ENCODE measurements at regions not wholly inside any gene's neighbourhood (a gene's known extent, or its start where the extent isn't known, plus 50 kb on each side); places are given as distances from the start of the nearest gene placed in this dataset.
"Not testable (repeated sequence)": the region's sequence is repeated elsewhere in the genome, so short reads cannot be mapped to it uniquely, and the experiment has no call there.

- H3K4me1 ChIP-seq (ENCODE audit: insufficient read depth, low read length): no peaks in the 10 kb centered on the region
- no peak overlapping the region for H2AFZ ChIP-seq (ENCODE audit: low read depth, low read length)
- H3K36me3 ChIP-seq (ENCODE audit: insufficient read depth, low read length): no peaks in the 10 kb centered on the region
- no peak overlapping the region for H3K4me3 ChIP-seq (ENCODE audit: low read length)
- H3K27me3 ChIP-seq (ENCODE audit: insufficient read depth, low read length): no peaks in the 10 kb centered on the region
- no peaks in the 10 kb centered on the region for H3K9me3 ChIP-seq (ENCODE audit: low read length)
These were observed 291.4 kb upstream of the PRKX start for GRCh38 chrX:4004822-4005221.

- Histone ChIP-seq H3K9me3 (ENCODE audit: low read length) (no peaks in the 10 kb centered on the region), H3K36me3 (ENCODE audit: insufficient read depth, low read length) (no peaks in the 10 kb centered on the region), H3K4me1 (ENCODE audit: insufficient read depth, low read length) (no peaks in the 10 kb centered on the region), H3K4me3 (ENCODE audit: low read length) (no peak overlapping the region), H2AFZ (ENCODE audit: low read depth, low read length) (no peak overlapping the region), H3K27me3 (ENCODE audit: insufficient read depth, low read length) (no peaks in the 10 kb centered on the region)
These were observed 280.9 kb upstream of the PRKX start for GRCh38 chrX:3994315-3994714.

- H3K9me3 ChIP-seq (ENCODE audit: low read length): no peaks in the 10 kb centered on the region
- H3K4me3 ChIP-seq (ENCODE audit: low read length): no peak overlapping the region
- no peaks in the 10 kb centered on the region for H3K27me3 ChIP-seq (ENCODE audit: insufficient read depth, low read length)
- no peaks in the 10 kb centered on the region for H3K4me1 ChIP-seq (ENCODE audit: insufficient read depth, low read length)
- H2AFZ ChIP-seq (ENCODE audit: low read depth, low read length): no peak overlapping the region
- H3K36me3 ChIP-seq (ENCODE audit: insufficient read depth, low read length): no peaks in the 10 kb centered on the region
These were observed 277.1 kb upstream of the PRKX start for GRCh38 chrX:3990569-3990968.

- H3K4me3 ChIP-seq (ENCODE audit: low read length); H3K9me3 ChIP-seq (ENCODE audit: low read length); H3K27me3 ChIP-seq (ENCODE audit: insufficient read depth, low read length); H3K4me1 ChIP-seq (ENCODE audit: insufficient read depth, low read length); H3K36me3 ChIP-seq (ENCODE audit: insufficient read depth, low read length); H2AFZ ChIP-seq (ENCODE audit: low read depth, low read length): not testable (repeated sequence)
These were observed 258.8 kb upstream of the PRKX start for GRCh38 chrX:3972104-3972858.

GRCh38 chrX:3968749-3969148 is 255.3 kb upstream of the PRKX start:
- Histone ChIP-seq H3K9me3 (ENCODE audit: low read length) (no peaks in the 10 kb centered on the region), H3K27me3 (ENCODE audit: insufficient read depth, low read length) (no peaks in the 10 kb centered on the region), H3K4me3 (ENCODE audit: low read length) (no peak overlapping the region), H2AFZ (ENCODE audit: low read depth, low read length) (no peak overlapping the region), H3K4me1 (ENCODE audit: insufficient read depth, low read length) (no peaks in the 10 kb centered on the region), H3K36me3 (ENCODE audit: insufficient read depth, low read length) (no peaks in the 10 kb centered on the region)

- Histone ChIP-seq H3K4me3 (ENCODE audit: low read length) (no peak overlapping the region), H3K9me3 (ENCODE audit: low read length) (no peaks in the 10 kb centered on the region), H3K4me1 (ENCODE audit: insufficient read depth, low read length) (no peaks in the 10 kb centered on the region), H3K27me3 (ENCODE audit: insufficient read depth, low read length) (no peaks in the 10 kb centered on the region), H3K36me3 (ENCODE audit: insufficient read depth, low read length) (no peaks in the 10 kb centered on the region), H2AFZ (ENCODE audit: low read depth, low read length) (no peak overlapping the region)
These were observed 250.5 kb upstream of the PRKX start for GRCh38 chrX:3963980-3964379.

- Histone ChIP-seq H3K4me1 (ENCODE audit: insufficient read depth, low read length) (no peaks in the 10 kb centered on the region), H2AFZ (ENCODE audit: low read depth, low read length) (no peak overlapping the region), H3K36me3 (ENCODE audit: insufficient read depth, low read length) (no peaks in the 10 kb centered on the region), H3K4me3 (ENCODE audit: low read length) (no peak overlapping the region), H3K27me3 (ENCODE audit: insufficient read depth, low read length) (no peaks in the 10 kb centered on the region), H3K9me3 (ENCODE audit: low read length) (no peaks in the 10 kb centered on the region)
These were observed 249.3 kb upstream of the PRKX start for GRCh38 chrX:3962511-3963311.

GRCh38 chrX:3960952-3961351 is 247.5 kb upstream of the PRKX start:
- Histone ChIP-seq H3K4me3 (ENCODE audit: low read length) (no peak overlapping the region), H3K36me3 (ENCODE audit: insufficient read depth, low read length) (no peaks in the 10 kb centered on the region), H2AFZ (ENCODE audit: low read depth, low read length) (no peak overlapping the region), H3K9me3 (ENCODE audit: low read length) (no peaks in the 10 kb centered on the region), H3K27me3 (ENCODE audit: insufficient read depth, low read length) (no peaks in the 10 kb centered on the region), H3K4me1 (ENCODE audit: insufficient read depth, low read length) (no peaks in the 10 kb centered on the region)

GRCh38 chrX:3951859-3952258 is 238.4 kb upstream of the PRKX start:
- Histone ChIP-seq H3K27me3 (ENCODE audit: insufficient read depth, low read length) (no peaks in the 10 kb centered on the region), H2AFZ (ENCODE audit: low read depth, low read length) (no peak overlapping the region), H3K4me3 (ENCODE audit: low read length) (no peak overlapping the region), H3K9me3 (ENCODE audit: low read length) (no peaks in the 10 kb centered on the region), H3K36me3 (ENCODE audit: insufficient read depth, low read length) (no peaks in the 10 kb centered on the region), H3K4me1 (ENCODE audit: insufficient read depth, low read length) (no peaks in the 10 kb centered on the region)

GRCh38 chrX:3950373-3950772 is 236.9 kb upstream of the PRKX start:
- H3K4me3 ChIP-seq (ENCODE audit: low read length): no peak overlapping the region
- H3K36me3 ChIP-seq (ENCODE audit: insufficient read depth, low read length): no peaks in the 10 kb centered on the region
- no peaks in the 10 kb centered on the region for H3K9me3 ChIP-seq (ENCODE audit: low read length)
- H3K27me3 ChIP-seq (ENCODE audit: insufficient read depth, low read length): no peaks in the 10 kb centered on the region
- H3K4me1 ChIP-seq (ENCODE audit: insufficient read depth, low read length): no peaks in the 10 kb centered on the region
- H2AFZ ChIP-seq (ENCODE audit: low read depth, low read length): no peak overlapping the region

GRCh38 chrX:3943965-3944364 is 230.5 kb upstream of the PRKX start:
- no peaks in the 10 kb centered on the region for H3K27me3 ChIP-seq (ENCODE audit: insufficient read depth, low read length)
- no peaks in the 10 kb centered on the region for H3K4me1 ChIP-seq (ENCODE audit: insufficient read depth, low read length)
- H3K36me3 ChIP-seq (ENCODE audit: insufficient read depth, low read length): no peaks in the 10 kb centered on the region
- no peak overlapping the region for H2AFZ ChIP-seq (ENCODE audit: low read depth, low read length)
- no peaks in the 10 kb centered on the region for H3K9me3 ChIP-seq (ENCODE audit: low read length)
- no peak overlapping the region for H3K4me3 ChIP-seq (ENCODE audit: low read length)

- Histone ChIP-seq H3K4me3 (ENCODE audit: low read length) (no peak overlapping the region), H3K36me3 (ENCODE audit: insufficient read depth, low read length) (no peaks in the 10 kb centered on the region), H2AFZ (ENCODE audit: low read depth, low read length) (no peak overlapping the region), H3K27me3 (ENCODE audit: insufficient read depth, low read length) (no peaks in the 10 kb centered on the region), H3K9me3 (ENCODE audit: low read length) (no peaks in the 10 kb centered on the region), H3K4me1 (ENCODE audit: insufficient read depth, low read length) (no peaks in the 10 kb centered on the region)
These were observed 226.7 kb upstream of the PRKX start for GRCh38 chrX:3940000-3940610.

GRCh38 chrX:3938587-3938986 is 225.1 kb upstream of the PRKX start:
- H3K36me3 ChIP-seq (ENCODE audit: insufficient read depth, low read length): no peaks in the 10 kb centered on the region
- H3K4me1 ChIP-seq (ENCODE audit: insufficient read depth, low read length): no peaks in the 10 kb centered on the region
- no peak overlapping the region for H2AFZ ChIP-seq (ENCODE audit: low read depth, low read length)
- no peak overlapping the region for H3K4me3 ChIP-seq (ENCODE audit: low read length)
- no peaks in the 10 kb centered on the region for H3K27me3 ChIP-seq (ENCODE audit: insufficient read depth, low read length)
- H3K9me3 ChIP-seq (ENCODE audit: low read length): no peaks in the 10 kb centered on the region
